Panc1 (cell line): ENCODE measurements at regions not wholly inside any gene's neighbourhood (a gene's known extent, or its start where the extent isn't known, plus 50 kb on each side); places are given as distances from the start of the nearest gene placed in this dataset.

Source experiments
- ATAC-seq: fragments of 200-7000 bp; cut with Tn5 transposase; 2 replicates; pipeline ENCODE4 v1.9.1; 2020; ENCODE audit warnings: mild to moderate bottlenecking, moderate library complexity
- BruUV-seq: library from RNA; stranded (reverse); fragments of 400-500 nt; replicated peaks from 2 replicates; lab custom pipeline; 2021; lab: Mats Ljungman, UMichigan
- CTCF ChIA-PET: fragments of 300-600 bp; sonication (Branson Sonifier 250); formaldehyde crosslinking; loops from one replicate; lab custom pipeline; 2022; ENCODE audit warnings: antibody characterized with exemption; lab: Charles Lee
- POLR2A ChIA-PET: fragments of 300-600 bp; sonication (Branson Sonifier 250); formaldehyde crosslinking; loops from one replicate; lab custom pipeline; 2022; ENCODE audit warnings: antibody characterized with exemption; lab: Charles Lee
- DNase-seq: peaks from one replicate; pipeline ENCODE4 v3.0.0-alpha.2; 2010; ENCODE audit warnings: low read depth, low spot score
- H3K27ac ChIP-seq: 2 replicates; pipeline ENCODE4 v1.5.1; 2011; ENCODE audit warnings: mild to moderate bottlenecking, low read length, inconsistent platforms
- H3K27me3 ChIP-seq: fragments of 200-500 bp; sonication (Bioruptor generic); 2 replicates; pipeline ENCODE4 v1.6.0; 2014; ENCODE audit warnings: low read length, inconsistent platforms; ENCODE audit not compliant: control insufficient read depth, insufficient read depth
- H3K36me3 ChIP-seq: fragments of 200-500 bp; sonication (Bioruptor generic); 2 replicates; pipeline ENCODE4 v1.5.1; 2014; ENCODE audit warnings: inconsistent platforms, mild to moderate bottlenecking, low read length, moderate library complexity; ENCODE audit not compliant: control insufficient read depth, insufficient read depth
- H3K4me1 ChIP-seq: 2 replicates; pipeline ENCODE4 v1.5.1; 2011; ENCODE audit warnings: inconsistent platforms, mild to moderate bottlenecking, low read length, moderate library complexity; ENCODE audit not compliant: control insufficient read depth, insufficient read depth
- H3K4me3 ChIP-seq, 2 experiments: 2 replicates each; pipeline ENCODE4 v1.5.1; 2011 to 2012; ENCODE audit warnings: low read depth in 2 of 2, low read length in 2 of 2, mild to moderate bottlenecking in 2 of 2, inconsistent platforms in 1 of 2, moderate library complexity in 1 of 2
- H3K9me3 ChIP-seq: fragments of 200-500 bp; sonication (Bioruptor generic); 2 replicates; pipeline ENCODE4 v1.5.1; 2014; ENCODE audit warnings: low read depth, mild to moderate bottlenecking, inconsistent platforms, low read length, moderate library complexity; ENCODE audit not compliant: control insufficient read depth, insufficient read depth
- POLR2AphosphoS5 ChIP-seq: IDR thresholded peaks from 2 replicates; pipeline ENCODE4 v1.6.1; 2012; ENCODE audit warnings: mild to moderate bottlenecking, low read depth, low read length, moderate library complexity
- SIN3A ChIP-seq: IDR thresholded peaks from 2 replicates; pipeline ENCODE4 v1.6.1; 2012; ENCODE audit warnings: low read depth, mild to moderate bottlenecking, low read length, moderate library complexity, borderline replicate concordance; ENCODE audit not compliant: insufficient read depth
- TCF7L2 ChIP-seq: IDR thresholded peaks from 2 replicates; pipeline ENCODE4 v1.6.1; 2011; ENCODE audit warnings: mild to moderate bottlenecking, low read depth, low read length, inconsistent platforms
- in situ Hi-C: cut with HindIII; loops from 2 replicates; pipeline ENCODE4 v1.10.0; 2016; ENCODE audit warnings: low sequenced_read_pairs, low pct_unique_long_range_greater_than_20kb
- intact Hi-C: fragments of 100-400 bp; cut with micrococcal nuclease; formaldehyde crosslinking; loops from one replicate; pipeline ENCODE4 v1.10.0; 2022; ENCODE audit not compliant: unreplicated experiment
- TF ChIP-seq, protein P1 (sequence below): fragments of 450-650 bp; IDR thresholded peaks from 2 replicates; pipeline ENCODE4 v1.5.1; 2017; ENCODE audit warnings: mild to moderate bottlenecking
- TF ChIP-seq, protein P2 (sequence below), 2 experiments: IDR thresholded peaks; 2 replicates each; pipeline ENCODE4 v1.6.1; 2011 to 2012; ENCODE audit warnings: low read depth in 2 of 2, control low read depth in 1 of 2, low read length in 1 of 2, mild to moderate bottlenecking in 1 of 2, moderate library complexity in 1 of 2; ENCODE audit not compliant: insufficient read depth in 1 of 2

DNA sequence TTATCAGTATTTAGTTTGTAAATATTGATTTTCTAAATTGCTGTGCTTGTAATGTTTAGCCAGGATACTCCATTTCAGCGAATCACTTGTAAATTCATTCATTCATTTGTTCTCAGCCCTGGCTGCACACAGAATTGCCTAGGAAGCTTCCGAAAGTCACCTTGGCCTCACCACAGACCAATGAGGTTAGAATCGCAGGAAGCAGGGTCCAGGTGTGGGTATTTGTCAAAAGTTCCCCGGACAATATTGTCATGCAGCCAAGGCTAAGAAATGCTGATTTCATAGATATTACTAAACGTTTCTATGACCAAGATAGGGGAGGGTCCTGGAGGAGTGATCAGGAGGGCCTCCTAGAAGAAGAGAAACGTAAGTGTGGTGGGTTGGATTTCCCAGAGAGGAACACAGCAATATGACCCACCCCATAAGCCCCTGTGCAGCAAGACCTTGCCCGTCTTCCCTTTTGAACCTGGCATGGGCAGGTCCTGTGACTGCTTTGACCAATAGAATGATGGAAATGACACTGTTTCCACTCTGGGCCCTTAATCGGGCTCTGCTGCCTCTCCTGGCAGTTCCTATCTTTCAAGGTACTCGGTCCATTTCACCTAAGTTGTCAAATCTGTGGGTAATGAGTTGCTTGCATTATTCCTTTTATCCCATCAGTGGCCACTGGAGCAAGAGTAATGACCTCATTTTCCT lies 238.7 kb downstream of the FOXL1 start:
- no peak for DNase-seq
- in situ Hi-C loops (no loop called here), intact Hi-C loops (no loop called here)
- no peak for ATAC-seq
- no peaks in the 10 kb centered on the region for H3K27me3 ChIP-seq
- no peak overlapping the region for H3K4me3 ChIP-seq
- CTCF ChIA-PET = no interaction called here
- H3K36me3 ChIP-seq = no peaks in the 10 kb centered on the region
- H3K4me1 ChIP-seq = peaks cover 1% of the 10 kb centered on the region
- TF ChIP-seq, protein P1, sequence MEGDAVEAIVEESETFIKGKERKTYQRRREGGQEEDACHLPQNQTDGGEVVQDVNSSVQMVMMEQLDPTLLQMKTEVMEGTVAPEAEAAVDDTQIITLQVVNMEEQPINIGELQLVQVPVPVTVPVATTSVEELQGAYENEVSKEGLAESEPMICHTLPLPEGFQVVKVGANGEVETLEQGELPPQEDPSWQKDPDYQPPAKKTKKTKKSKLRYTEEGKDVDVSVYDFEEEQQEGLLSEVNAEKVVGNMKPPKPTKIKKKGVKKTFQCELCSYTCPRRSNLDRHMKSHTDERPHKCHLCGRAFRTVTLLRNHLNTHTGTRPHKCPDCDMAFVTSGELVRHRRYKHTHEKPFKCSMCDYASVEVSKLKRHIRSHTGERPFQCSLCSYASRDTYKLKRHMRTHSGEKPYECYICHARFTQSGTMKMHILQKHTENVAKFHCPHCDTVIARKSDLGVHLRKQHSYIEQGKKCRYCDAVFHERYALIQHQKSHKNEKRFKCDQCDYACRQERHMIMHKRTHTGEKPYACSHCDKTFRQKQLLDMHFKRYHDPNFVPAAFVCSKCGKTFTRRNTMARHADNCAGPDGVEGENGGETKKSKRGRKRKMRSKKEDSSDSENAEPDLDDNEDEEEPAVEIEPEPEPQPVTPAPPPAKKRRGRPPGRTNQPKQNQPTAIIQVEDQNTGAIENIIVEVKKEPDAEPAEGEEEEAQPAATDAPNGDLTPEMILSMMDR = no peak
- TF ChIP-seq TCF7L2 (no peak), POLR2AphosphoS5 (no peak), SIN3A (no peak)
- TF ChIP-seq, protein P2, sequence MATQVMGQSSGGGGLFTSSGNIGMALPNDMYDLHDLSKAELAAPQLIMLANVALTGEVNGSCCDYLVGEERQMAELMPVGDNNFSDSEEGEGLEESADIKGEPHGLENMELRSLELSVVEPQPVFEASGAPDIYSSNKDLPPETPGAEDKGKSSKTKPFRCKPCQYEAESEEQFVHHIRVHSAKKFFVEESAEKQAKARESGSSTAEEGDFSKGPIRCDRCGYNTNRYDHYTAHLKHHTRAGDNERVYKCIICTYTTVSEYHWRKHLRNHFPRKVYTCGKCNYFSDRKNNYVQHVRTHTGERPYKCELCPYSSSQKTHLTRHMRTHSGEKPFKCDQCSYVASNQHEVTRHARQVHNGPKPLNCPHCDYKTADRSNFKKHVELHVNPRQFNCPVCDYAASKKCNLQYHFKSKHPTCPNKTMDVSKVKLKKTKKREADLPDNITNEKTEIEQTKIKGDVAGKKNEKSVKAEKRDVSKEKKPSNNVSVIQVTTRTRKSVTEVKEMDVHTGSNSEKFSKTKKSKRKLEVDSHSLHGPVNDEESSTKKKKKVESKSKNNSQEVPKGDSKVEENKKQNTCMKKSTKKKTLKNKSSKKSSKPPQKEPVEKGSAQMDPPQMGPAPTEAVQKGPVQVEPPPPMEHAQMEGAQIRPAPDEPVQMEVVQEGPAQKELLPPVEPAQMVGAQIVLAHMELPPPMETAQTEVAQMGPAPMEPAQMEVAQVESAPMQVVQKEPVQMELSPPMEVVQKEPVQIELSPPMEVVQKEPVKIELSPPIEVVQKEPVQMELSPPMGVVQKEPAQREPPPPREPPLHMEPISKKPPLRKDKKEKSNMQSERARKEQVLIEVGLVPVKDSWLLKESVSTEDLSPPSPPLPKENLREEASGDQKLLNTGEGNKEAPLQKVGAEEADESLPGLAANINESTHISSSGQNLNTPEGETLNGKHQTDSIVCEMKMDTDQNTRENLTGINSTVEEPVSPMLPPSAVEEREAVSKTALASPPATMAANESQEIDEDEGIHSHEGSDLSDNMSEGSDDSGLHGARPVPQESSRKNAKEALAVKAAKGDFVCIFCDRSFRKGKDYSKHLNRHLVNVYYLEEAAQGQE (IDR thresholded peaks at IDR 0.05; ENCODE audit: insufficient read depth in 1 of 2, low read depth in 2 of 2, low read length in 1 of 2) = no peak
- POLR2A ChIA-PET = no interaction called here
- H3K9me3 ChIP-seq = no peaks in the 10 kb centered on the region; the same call in 1 of the 2 replicates
- H3K27ac ChIP-seq = no peak overlapping the region
- no TSS peak for BruUV-seq

DNA sequence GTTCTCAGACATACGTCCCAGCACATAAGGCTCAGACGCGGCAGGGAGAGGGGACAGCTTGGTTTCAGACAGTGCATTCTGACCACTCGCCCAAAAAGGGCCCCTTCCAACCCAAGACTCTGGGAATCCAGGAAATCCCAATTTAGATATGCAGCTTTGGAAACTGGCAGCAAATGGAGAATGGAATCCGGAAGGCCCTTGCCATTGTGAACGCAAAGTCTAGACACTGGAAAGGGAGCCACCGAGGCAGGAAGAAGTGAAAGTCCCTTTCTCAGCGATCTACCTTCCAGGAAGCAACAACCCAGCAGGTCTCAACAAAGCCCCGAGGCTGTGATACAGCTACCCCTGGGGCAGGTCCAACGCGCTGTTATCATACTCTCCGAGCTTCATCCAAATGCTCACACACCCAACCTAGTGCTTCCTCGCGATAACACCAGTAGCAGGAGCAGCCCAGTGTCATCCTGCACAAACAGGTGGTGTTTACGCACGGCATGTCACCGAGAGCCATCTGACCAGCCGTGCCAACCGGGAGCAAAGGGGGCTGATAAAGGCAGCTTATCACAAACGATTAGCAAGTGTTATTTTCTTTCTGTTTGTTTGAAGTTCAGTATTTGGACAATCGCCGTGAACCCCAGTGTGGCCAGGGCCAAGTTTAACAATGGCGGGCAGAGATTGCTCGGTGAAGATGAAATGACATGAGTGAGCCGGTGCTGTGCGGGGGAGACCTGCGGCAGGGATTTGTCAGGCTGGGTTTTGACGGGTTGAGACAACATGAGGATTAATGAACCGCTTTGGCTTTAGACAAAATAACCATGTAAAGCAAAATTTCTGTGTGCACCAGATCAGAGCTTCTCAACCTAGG lies 240.6 kb downstream of the FOXL1 start:
- ChIA-PET POLR2A (no interaction called here), CTCF (interaction anchor here (0.6 to 0.7 kb wide), 2 partner anchors 40 to 154 kb away, joined by 3 to 8 read pairs; no protein-coding TSS in a partner anchor)
- DNase-seq (no peak), ATAC-seq (no peak)
- no peak overlapping the region for H3K4me3 ChIP-seq
- no peaks in the 10 kb centered on the region; the same call in 1 of the 2 replicates for H3K9me3 ChIP-seq
- no peaks in the 10 kb centered on the region for H3K36me3 ChIP-seq
- intact Hi-C loops (no loop called here), in situ Hi-C loops (no loop called here)
- no peaks in the 10 kb centered on the region for H3K27me3 ChIP-seq
- BruUV-seq = no TSS peak
- no peak overlapping the region for H3K27ac ChIP-seq
- TF ChIP-seq SIN3A (no peak), TCF7L2 (no peak), POLR2AphosphoS5 (no peak)
- TF ChIP-seq, protein P2 (IDR thresholded peaks at IDR 0.05; ENCODE audit: insufficient read depth in 1 of 2, low read depth in 2 of 2, low read length in 1 of 2) = no peak
- TF ChIP-seq, protein P1 = no peak
- peaks cover 16% of the 10 kb centered on the region for H3K4me1 ChIP-seq
